ENCODE measurements at regions not wholly inside any gene's neighbourhood (a gene's known extent, or its start where the extent isn't known, plus 50 kb on each side); places are given as distances from the start of the nearest gene placed in this dataset.

DNA sequence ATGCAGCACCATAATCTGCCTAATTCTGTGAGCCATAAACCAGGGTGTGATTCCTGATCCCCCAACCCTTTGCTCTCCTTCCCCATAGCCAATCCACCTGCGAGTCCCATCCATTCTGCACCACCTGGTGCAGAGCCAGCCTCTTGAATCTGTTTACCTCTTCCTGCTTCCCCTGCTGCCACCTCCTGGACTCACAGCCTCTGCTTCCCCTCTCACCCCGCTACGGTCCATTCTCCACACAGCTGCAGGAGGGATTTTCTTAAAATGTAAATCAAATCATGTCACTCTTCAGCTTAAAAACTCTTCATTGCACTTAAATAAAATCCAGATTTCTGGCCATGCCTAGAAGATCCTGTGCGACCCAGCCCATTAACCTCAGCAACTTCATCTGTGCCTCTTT lies 186.7 kb downstream of the FOXD2 start:
- TF ChIP-seq, protein P1, sequence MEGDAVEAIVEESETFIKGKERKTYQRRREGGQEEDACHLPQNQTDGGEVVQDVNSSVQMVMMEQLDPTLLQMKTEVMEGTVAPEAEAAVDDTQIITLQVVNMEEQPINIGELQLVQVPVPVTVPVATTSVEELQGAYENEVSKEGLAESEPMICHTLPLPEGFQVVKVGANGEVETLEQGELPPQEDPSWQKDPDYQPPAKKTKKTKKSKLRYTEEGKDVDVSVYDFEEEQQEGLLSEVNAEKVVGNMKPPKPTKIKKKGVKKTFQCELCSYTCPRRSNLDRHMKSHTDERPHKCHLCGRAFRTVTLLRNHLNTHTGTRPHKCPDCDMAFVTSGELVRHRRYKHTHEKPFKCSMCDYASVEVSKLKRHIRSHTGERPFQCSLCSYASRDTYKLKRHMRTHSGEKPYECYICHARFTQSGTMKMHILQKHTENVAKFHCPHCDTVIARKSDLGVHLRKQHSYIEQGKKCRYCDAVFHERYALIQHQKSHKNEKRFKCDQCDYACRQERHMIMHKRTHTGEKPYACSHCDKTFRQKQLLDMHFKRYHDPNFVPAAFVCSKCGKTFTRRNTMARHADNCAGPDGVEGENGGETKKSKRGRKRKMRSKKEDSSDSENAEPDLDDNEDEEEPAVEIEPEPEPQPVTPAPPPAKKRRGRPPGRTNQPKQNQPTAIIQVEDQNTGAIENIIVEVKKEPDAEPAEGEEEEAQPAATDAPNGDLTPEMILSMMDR (IDR thresholded peaks at IDR 0.05; ENCODE audit: insufficient read depth, low read length) = no peak
- TF ChIP-seq POLR2AphosphoS5 (IDR thresholded peaks at IDR 0.05; ENCODE audit: low read depth) = no peak
